Testis (tissue), 2 donors: ENCODE measurements at regions not wholly inside any gene's neighbourhood (a gene's known extent, or its start where the extent isn't known, plus 50 kb on each side); places are given as distances from the start of the nearest gene placed in this dataset.

Source experiments
- DNase-seq: peaks from one replicate; pipeline ENCODE4 v3.0.0-alpha.2; 2019
- H3K27ac ChIP-seq, 2 donors: fragments of 200-600 bp; sonication (generic); one replicate each; pipeline ENCODE4 v1.5.1; 2019
- H3K27me3 ChIP-seq: fragments of 200-600 bp; sonication (generic); one replicate; pipeline ENCODE4 v1.5.1; 2019
- H3K36me3 ChIP-seq: fragments of 200-600 bp; sonication (generic); one replicate; pipeline ENCODE4 v1.5.1; 2017; ENCODE audit warnings: low read depth; ENCODE audit errors: missing control alignments
- H3K4me1 ChIP-seq: fragments of 200-600 bp; sonication (generic); one replicate; pipeline ENCODE4 v1.5.1; 2019
- H3K4me3 ChIP-seq, 2 donors: fragments of 200-600 bp; sonication (generic); one replicate each; pipeline ENCODE4 v1.5.1; 2017 to 2019
- H3K9me3 ChIP-seq: fragments of 200-600 bp; sonication (generic); one replicate; pipeline ENCODE4 v1.5.1; 2017
- CTCF ChIP-seq, 3 experiments: fragments of 450-650 bp in 2 of 3; fragments of 200-600 bp in 1 of 3; sonication (generic) in 1 of 3; IDR thresholded peaks; one replicate each; pipeline ENCODE4 v1.5.1; 2016 to 2019; ENCODE audit warnings: antibody characterized with exemption in 3 of 3, mild to moderate bottlenecking in 2 of 3, moderate library complexity in 1 of 3
- POLR2A ChIP-seq: fragments of 450-650 bp; IDR thresholded peaks from one replicate; pipeline ENCODE4 v1.6.1; 2017; ENCODE audit warnings: antibody characterized with exemption, mild to moderate bottlenecking, moderate library complexity
- WGBS, 2 donors: methylation state at CpG; one replicate each; pipeline ENCODE4 v1.1.5; 2018; 5-methylcytosine and 5-hydroxymethylcytosine counted together
- intact Hi-C: fragments of 100-400 bp; cut with DNase I; formaldehyde crosslinking; loops from one replicate; pipeline ENCODE4 v1.15.1; 2023; ENCODE audit warnings: low total_unique reads

GRCh38 chr22:49224243-49224642 is 603.4 kb downstream of the BRD1 start:
- no peak overlapping the region for H3K4me3 ChIP-seq
- no peaks in the 10 kb centered on the region for H3K4me1 ChIP-seq
- 80 to 82% methylated on average over 4 of the region's 4 CpGs for WGBS, 2 donors
- H3K36me3 ChIP-seq, result no peaks in the 10 kb centered on the region
- H3K27me3 ChIP-seq, result no peaks in the 10 kb centered on the region
- DNase-seq, result no peak
- intact Hi-C loops, result no loop called here
- no peaks in the 10 kb centered on the region for H3K9me3 ChIP-seq
- TF ChIP-seq CTCF (IDR thresholded peaks at IDR 0.05) (no peak), POLR2A (no peak)
- no peak overlapping the region for H3K27ac ChIP-seq

GRCh38 chr22:49218142-49218541 is 609.5 kb downstream of the BRD1 start:
- Histone ChIP-seq H3K4me1 (no peaks in the 10 kb centered on the region), H3K9me3 (no peaks in the 10 kb centered on the region), H3K4me3 (no peak overlapping the region), H3K27me3 (no peaks in the 10 kb centered on the region), H3K27ac (no peak overlapping the region), H3K36me3 (no peaks in the 10 kb centered on the region)
- intact Hi-C loops, result no loop called here
- WGBS, 2 donors, result 88 to 92% methylated on average over 12 of the region's 12 CpGs
- no peak for DNase-seq
- TF ChIP-seq POLR2A (no peak), CTCF (IDR thresholded peaks at IDR 0.05) (no peak)

GRCh38 chr22:49216579-49216978 is 611.1 kb downstream of the BRD1 start:
- Histone ChIP-seq H3K4me1 (no peaks in the 10 kb centered on the region), H3K9me3 (no peaks in the 10 kb centered on the region), H3K4me3 (no peak overlapping the region), H3K27me3 (no peaks in the 10 kb centered on the region), H3K27ac (no peak overlapping the region), H3K36me3 (no peaks in the 10 kb centered on the region)
- no peak for DNase-seq
- TF ChIP-seq CTCF (IDR thresholded peaks at IDR 0.05) (no peak), POLR2A (no peak)
- WGBS, 2 donors, result 72 to 78% methylated on average over 5 of the region's 5 CpGs
- intact Hi-C loops, result no loop called here

- no peaks in the 10 kb centered on the region for H3K27me3 ChIP-seq
- intact Hi-C loops, result no loop called here
- no peak for DNase-seq
- H3K36me3 ChIP-seq, result no peaks in the 10 kb centered on the region
- no peaks in the 10 kb centered on the region for H3K9me3 ChIP-seq
- WGBS, 2 donors, result 83 to 85% methylated on average over 9 of the region's 9 CpGs
- H3K27ac ChIP-seq, result no peak overlapping the region
- no peak overlapping the region for H3K4me3 ChIP-seq
- TF ChIP-seq CTCF (IDR thresholded peaks at IDR 0.05) (no peak), POLR2A (no peak)
- H3K4me1 ChIP-seq, result no peaks in the 10 kb centered on the region
These were observed 611.8 kb downstream of the BRD1 start for GRCh38 chr22:49215840-49216239.

GRCh38 chr22:49214976-49215375 is 612.7 kb downstream of the BRD1 start:
- intact Hi-C loops, result no loop called here
- H3K36me3 ChIP-seq, result no peaks in the 10 kb centered on the region
- H3K27me3 ChIP-seq, result no peaks in the 10 kb centered on the region
- H3K27ac ChIP-seq, result no peak overlapping the region
- no peaks in the 10 kb centered on the region for H3K4me1 ChIP-seq
- no peak for DNase-seq
- H3K4me3 ChIP-seq, result no peak overlapping the region
- WGBS, 2 donors, result 80 to 91% methylated on average over 1 to 16 of the region's 16 CpGs
- TF ChIP-seq POLR2A (no peak), CTCF (IDR thresholded peaks at IDR 0.05) (no peak)
- H3K9me3 ChIP-seq, result no peaks in the 10 kb centered on the region
